Iris pigment epithelial cell (primary cell): ENCODE measurements at regions not wholly inside any gene's neighbourhood (a gene's known extent, or its start where the extent isn't known, plus 50 kb on each side); places are given as distances from the start of the nearest gene placed in this dataset.
A peak's percentile ranks its signal among the peaks of the same experiment; 100 is the strongest.

Source experiments
- DNase-seq: peaks from one replicate; pipeline ENCODE4 v3.0.0-alpha.2; 2011; ENCODE audit warnings: low read depth

GRCh38 chr11:122062763-122063162, 53.3 kb downstream of the BLID start:
- no peak for DNase-seq

GRCh38 chr11:122059565-122059964, 56.5 kb downstream of the BLID start:
- DNase-seq: no peak

GRCh38 chr11:122050021-122050690, 65.9 kb downstream of the BLID start:
- DNase-seq: no peak

- DNase-seq: peak; percentile 34
Measured at GRCh38 chr11:122048401-122048800, 67.6 kb downstream of the BLID start.

GRCh38 chr11:122046846-122047245, 69.2 kb downstream of the BLID start:
- DNase-seq: peak; percentile 90

GRCh38 chr11:122046438-122046837, 69.6 kb downstream of the BLID start:
- DNase-seq: no peak

GRCh38 chr11:122045181-122045586, 70.8 kb downstream of the BLID start:
- peak; percentile 90 for DNase-seq

- DNase-seq: no peak
Measured at GRCh38 chr11:122044086-122044485, 71.9 kb downstream of the BLID start.

GRCh38 chr11:122042981-122043380, 73.0 kb downstream of the BLID start:
- DNase-seq: peak; percentile 37

GRCh38 chr11:122040464-122040863, 75.6 kb downstream of the BLID start:
- DNase-seq: peak; percentile 42

- DNase-seq: peak; percentile 92
Measured at GRCh38 chr11:122038543-122038942, 77.5 kb downstream of the BLID start.

- no peak for DNase-seq
Measured at GRCh38 chr11:122037911-122038310, 78.1 kb downstream of the BLID start.

GRCh38 chr11:122036493-122036892, 79.5 kb downstream of the BLID start:
- no peak for DNase-seq

- peak; percentile 80 for DNase-seq
Measured at GRCh38 chr11:122036018-122036417, 80.0 kb downstream of the BLID start.

GRCh38 chr11:122033631-122034030, 82.4 kb downstream of the BLID start:
- no peak for DNase-seq

GRCh38 chr11:122033193-122033592, 82.8 kb downstream of the BLID start:
- DNase-seq: no peak

- DNase-seq: no peak
Measured at GRCh38 chr11:122032317-122032716, 83.7 kb downstream of the BLID start.

- DNase-seq: no peak
Measured at GRCh38 chr11:122031813-122032212, 84.2 kb downstream of the BLID start.

- DNase-seq: no peak
Measured at GRCh38 chr11:122030286-122030685, 85.7 kb downstream of the BLID start.

- no peak for DNase-seq
Measured at GRCh38 chr11:122028545-122028944, 87.5 kb downstream of the BLID start.

- no peak for DNase-seq
Measured at GRCh38 chr11:122028036-122028435, 88.0 kb downstream of the BLID start.

GRCh38 chr11:122025757-122026156, 90.3 kb downstream of the BLID start:
- no peak for DNase-seq

GRCh38 chr11:122024278-122024677, 91.7 kb downstream of the BLID start:
- no peak for DNase-seq

GRCh38 chr11:122023614-122024250, 92.3 kb downstream of the BLID start:
- DNase-seq: no peak
